HG02642 (cell line): ENCODE measurements at regions not wholly inside any gene's neighbourhood (a gene's known extent, or its start where the extent isn't known, plus 50 kb on each side); places are given as distances from the start of the nearest gene placed in this dataset.

ENCODE experiments used
- ATAC-seq: cut with Tn5 transposase; IDR thresholded peaks from one replicate; pipeline ENCODE4 v1.9.1; 2021; ENCODE audit warnings: mild to moderate bottlenecking; ENCODE audit not compliant: unreplicated experiment, poor library complexity

GRCh38 chr16:89042711-89043551 is 50.7 kb upstream of the ACSF3 start:
- no peak for ATAC-seq

GRCh38 chr16:89043636-89044417 is 49.8 kb upstream of the ACSF3 start:
- ATAC-seq, result no peak
